Dermis microvascular lymphatic vessel endothelial cell (primary cell): ENCODE measurements at regions not wholly inside any gene's neighbourhood (a gene's known extent, or its start where the extent isn't known, plus 50 kb on each side); places are given as distances from the start of the nearest gene placed in this dataset.

ENCODE experiments used
- DNase-seq, 2 donors: peaks; one replicate each; pipeline versions ENCODE4 v3.0.0 to v3.0.0-alpha.2; 2010; ENCODE audit warnings: low read depth in 2 of 2

- no peak for DNase-seq
These were observed 307.7 kb downstream of the ARRDC4 start for GRCh38 chr15:98268163-98268562.

GRCh38 chr15:98272625-98273024, 312.1 kb downstream of the ARRDC4 start:
- no peak for DNase-seq

- DNase-seq, result no peak
These were observed 315.5 kb downstream of the ARRDC4 start for GRCh38 chr15:98276018-98276417.

GRCh38 chr15:98277602-98278001, 317.1 kb downstream of the ARRDC4 start:
- DNase-seq, result no peak

- DNase-seq, result no peak
These were observed 319.9 kb downstream of the ARRDC4 start for GRCh38 chr15:98280284-98280975.

- DNase-seq, result no peak
These were observed 320.6 kb downstream of the ARRDC4 start for GRCh38 chr15:98281130-98281529.

- DNase-seq, result no peak
These were observed 322.3 kb downstream of the ARRDC4 start for GRCh38 chr15:98282656-98283332.

GRCh38 chr15:98286200-98286599, 325.7 kb downstream of the ARRDC4 start:
- no peak for DNase-seq

GRCh38 chr15:98286831-98287230, 326.3 kb downstream of the ARRDC4 start:
- no peak for DNase-seq

GRCh38 chr15:98288091-98288590, 327.6 kb downstream of the ARRDC4 start:
- DNase-seq, result no peak

- no peak for DNase-seq
These were observed 329.2 kb downstream of the ARRDC4 start for GRCh38 chr15:98289747-98290146.

GRCh38 chr15:98292442-98293240, 332.1 kb downstream of the ARRDC4 start:
- DNase-seq, result peak in 1 of 2 donors; percentile 29

- DNase-seq, result no peak
These were observed 333.6 kb downstream of the ARRDC4 start for GRCh38 chr15:98294126-98294525.

GRCh38 chr15:98295101-98295759, 334.7 kb downstream of the ARRDC4 start:
- DNase-seq, result peak in 1 of 2 donors; percentile 30

GRCh38 chr15:98296653-98297052, 336.1 kb downstream of the ARRDC4 start:
- DNase-seq, result no peak

GRCh38 chr15:98304371-98304770, 343.9 kb downstream of the ARRDC4 start:
- DNase-seq, result no peak

- no peak for DNase-seq
These were observed 340.2 kb upstream of the IGF1R start for GRCh38 chr15:98308117-98308516.

- DNase-seq, result peak; percentile 54 to 69
These were observed 336.7 kb upstream of the IGF1R start for GRCh38 chr15:98311566-98312188.

- no peak for DNase-seq
These were observed 335.4 kb upstream of the IGF1R start for GRCh38 chr15:98312913-98313312.

- no peak for DNase-seq
These were observed 332.4 kb upstream of the IGF1R start for GRCh38 chr15:98315971-98316370.

GRCh38 chr15:98321896-98322295, 326.4 kb upstream of the IGF1R start:
- DNase-seq, result no peak
